IMR-90 (cell line): ENCODE measurements at regions not wholly inside any gene's neighbourhood (a gene's known extent, or its start where the extent isn't known, plus 50 kb on each side); places are given as distances from the start of the nearest gene placed in this dataset.

Experiments
- ATAC-seq: fragments of 200-7000 bp; cut with Tn5 transposase; 2 replicates; pipeline ENCODE4 v1.9.1; 2020; ENCODE audit warnings: low read depth, mild to moderate bottlenecking, moderate library complexity
- BruUV-seq: library from RNA; stranded (reverse); fragments of 400-500 nt; replicated peaks from 2 replicates; lab custom pipeline; 2021; lab: Mats Ljungman, UMichigan
- CTCF ChIA-PET: fragments of 300-600 bp; formaldehyde crosslinking; extraction: SDS; loops from one replicate; lab custom pipeline; 2021; ENCODE audit warnings: antibody characterized with exemption; lab: Yijun Ruan, JAX
- POLR2A ChIA-PET: fragments of 300-600 bp; sonication (Branson Sonifier 250); formaldehyde crosslinking; loops from one replicate; lab custom pipeline; 2022; ENCODE audit warnings: antibody characterized with exemption; ENCODE audit not compliant: unreplicated experiment; lab: Charles Lee
- DNase-seq: peaks from one replicate; pipeline ENCODE4 v3.0.0; 2013
- H2AFZ ChIP-seq: replicated peaks from 2 replicates; pipeline ENCODE3; 2013; ENCODE audit warnings: low read length, mild to moderate bottlenecking; ENCODE audit not compliant: poor library complexity
- H2AK5ac ChIP-seq: 2 replicates; pipeline ENCODE4 v1.6.1; 2013; ENCODE audit warnings: low read depth, low read length, inconsistent platforms
- H2AK9ac ChIP-seq: replicated peaks from 2 replicates; pipeline ENCODE3; 2013; ENCODE audit warnings: mild to moderate bottlenecking, low read depth, low read length, moderate library complexity; ENCODE audit not compliant: poor library complexity
- H2BK120ac ChIP-seq: 2 replicates; pipeline ENCODE4 v1.6.1; 2013; ENCODE audit warnings: low read depth, low read length, inconsistent platforms
- H2BK15ac ChIP-seq: 3 replicates; pipeline ENCODE4 v1.6.1; 2013; ENCODE audit warnings: low read depth, low read length, inconsistent platforms
- H2BK20ac ChIP-seq: 2 replicates; pipeline ENCODE4 v1.6.1; 2013; ENCODE audit warnings: low read depth, mild to moderate bottlenecking, inconsistent platforms, low read length, moderate library complexity
- H2BK5ac ChIP-seq: 2 replicates; pipeline ENCODE4 v1.6.1; 2013; ENCODE audit warnings: mild to moderate bottlenecking, low read depth, low read length, inconsistent platforms; ENCODE audit not compliant: poor library complexity, severe bottlenecking
- H3K14ac ChIP-seq: replicated peaks from 2 replicates; pipeline ENCODE4 v1.6.1; 2013; ENCODE audit warnings: low read depth, low read length, inconsistent platforms
- H3K18ac ChIP-seq: 2 replicates; pipeline ENCODE4 v1.6.1; 2013; ENCODE audit warnings: low read depth, low read length, control low read depth
- H3K23ac ChIP-seq: 2 replicates; pipeline ENCODE4 v1.6.1; 2013; ENCODE audit warnings: low read depth, low read length, inconsistent platforms
- H3K27ac ChIP-seq: 2 replicates; pipeline ENCODE4 v1.5.1; 2013; ENCODE audit warnings: mild to moderate bottlenecking, control low read depth, low read length; ENCODE audit not compliant: insufficient read depth
- H3K27me3 ChIP-seq: 2 replicates; pipeline ENCODE4 v1.6.1; 2013; ENCODE audit warnings: low read length; ENCODE audit not compliant: control insufficient read depth, insufficient read depth
- H3K36me3 ChIP-seq: 2 replicates; pipeline ENCODE4 v1.6.1; 2013; ENCODE audit warnings: low read length, mixed read lengths; ENCODE audit not compliant: control insufficient read depth, insufficient read depth
- H3K4ac ChIP-seq: 2 replicates; pipeline ENCODE4 v1.6.1; 2013; ENCODE audit warnings: low read depth, low read length, inconsistent platforms
- H3K4me1 ChIP-seq: 2 replicates; pipeline ENCODE4 v1.6.1; 2013; ENCODE audit warnings: low read length, mixed read lengths; ENCODE audit not compliant: control insufficient read depth, insufficient read depth
- H3K4me2 ChIP-seq: 2 replicates; pipeline ENCODE4 v1.6.1; 2013; ENCODE audit warnings: low read depth, mild to moderate bottlenecking, control low read depth, low read length, moderate library complexity
- H3K4me3 ChIP-seq: 2 replicates; pipeline ENCODE4 v1.5.1; 2013; ENCODE audit warnings: low read depth, mild to moderate bottlenecking, control low read depth, low read length, moderate library complexity; ENCODE audit not compliant: insufficient read depth
- H3K56ac ChIP-seq: 2 replicates; pipeline ENCODE4 v1.6.1; 2013; ENCODE audit warnings: low read length, inconsistent platforms; ENCODE audit not compliant: insufficient read depth; ENCODE audit errors: extremely low read depth
- H3K79me1 ChIP-seq, 2 experiments: 2 replicates each; pipeline ENCODE4 v1.6.1; 2013; ENCODE audit warnings: low read length in 2 of 2, inconsistent platforms in 1 of 2, low read depth in 1 of 2
- H3K9ac ChIP-seq: 2 replicates; pipeline ENCODE4 v1.6.1; 2013; ENCODE audit warnings: low read depth, low read length, control low read depth
- H3K9me1 ChIP-seq: 2 replicates; pipeline ENCODE4 v1.6.1; 2013; ENCODE audit warnings: low read length, inconsistent platforms; ENCODE audit not compliant: insufficient read depth
- H3K9me3 ChIP-seq: 2 replicates; pipeline ENCODE4 v1.6.1; 2013; ENCODE audit warnings: low read length; ENCODE audit not compliant: control insufficient read depth, insufficient read depth
- H4K20me1 ChIP-seq: 2 replicates; pipeline ENCODE4 v1.6.1; 2013; ENCODE audit warnings: low read length, inconsistent platforms; ENCODE audit not compliant: insufficient read depth
- H4K5ac ChIP-seq: 2 replicates; pipeline ENCODE4 v1.6.1; 2013; ENCODE audit warnings: mild to moderate bottlenecking, low read depth, low read length, control low read depth
- H4K8ac ChIP-seq, 2 experiments: 2 replicates each; pipeline ENCODE4 v1.6.1; 2013; ENCODE audit warnings: low read depth in 2 of 2, low read length in 2 of 2, control low read depth in 1 of 2, inconsistent platforms in 1 of 2
- H4K91ac ChIP-seq: 2 replicates; pipeline ENCODE4 v1.6.1; 2013; ENCODE audit warnings: low read depth, low read length, inconsistent platforms; ENCODE audit not compliant: insufficient read depth
- BHLHE40 ChIP-seq: fragments of 150-350 bp; IDR thresholded peaks from 2 replicates; pipeline ENCODE4 v1.6.1; 2016; ENCODE audit warnings: mild to moderate bottlenecking, low read depth, low read length
- CEBPB ChIP-seq: IDR thresholded peaks from 2 replicates; pipeline ENCODE4 v1.6.1; 2012; ENCODE audit warnings: low read depth, low read length, improper control_type of control experiment
- CHD1 ChIP-seq: IDR thresholded peaks from 2 replicates; pipeline ENCODE4 v1.6.1; 2012; ENCODE audit warnings: low read depth, low read length, improper control_type of control experiment
- ELK1 ChIP-seq: fragments of 150-350 bp; IDR thresholded peaks from 2 replicates; pipeline ENCODE4 v1.6.1; 2016; ENCODE audit warnings: low read depth, mild to moderate bottlenecking, low read length, moderate library complexity, borderline replicate concordance
- FOS ChIP-seq: fragments of 150-350 bp; IDR thresholded peaks from 2 replicates; pipeline ENCODE4 v1.6.1; 2016; ENCODE audit warnings: low read depth, low read length
- MAFK ChIP-seq: IDR thresholded peaks from 2 replicates; pipeline ENCODE4 v1.6.1; 2012; ENCODE audit warnings: low read depth, low read length, improper control_type of control experiment
- MAZ ChIP-seq: IDR thresholded peaks from 2 replicates; pipeline ENCODE4 v1.6.1; 2012; ENCODE audit warnings: low read depth, mild to moderate bottlenecking, low read length, improper control_type of control experiment, moderate library complexity, borderline replicate concordance
- MXI1 ChIP-seq: IDR thresholded peaks from 2 replicates; pipeline ENCODE4 v1.6.1; 2012; ENCODE audit warnings: low read depth, mild to moderate bottlenecking, low read length, moderate library complexity, borderline replicate concordance
- NFE2L2 ChIP-seq: fragments of 150-350 bp; IDR thresholded peaks from 2 replicates; pipeline ENCODE4 v1.6.1; 2016; ENCODE audit warnings: low read depth, mild to moderate bottlenecking, low read length
- RAD21 ChIP-seq: IDR thresholded peaks from 2 replicates; pipeline ENCODE4 v1.6.1; 2012; ENCODE audit warnings: low read length, improper control_type of control experiment
- RCOR1 ChIP-seq: IDR thresholded peaks from 2 replicates; pipeline ENCODE4 v1.6.1; 2012; ENCODE audit warnings: mild to moderate bottlenecking, low read length, improper control_type of control experiment; ENCODE audit not compliant: insufficient replicate concordance
- RFX5 ChIP-seq: IDR thresholded peaks from 2 replicates; pipeline ENCODE4 v1.8.0; 2012; ENCODE audit warnings: low read depth, mild to moderate bottlenecking, low read length, moderate library complexity
- SMC3 ChIP-seq: fragments of 150-350 bp; IDR thresholded peaks from 2 replicates; pipeline ENCODE4 v1.6.1; 2016; ENCODE audit warnings: low read depth, mild to moderate bottlenecking, antibody characterized with exemption, low read length, moderate library complexity
- USF2 ChIP-seq: fragments of 150-350 bp; IDR thresholded peaks from 2 replicates; pipeline ENCODE4 v1.6.1; 2017; ENCODE audit warnings: mild to moderate bottlenecking, antibody characterized with exemption, low read length, low read depth
- WGBS, 2 experiments: methylation state at CpG; one replicate each; pipeline versions ENCODE4 v1.1.5 to v1.1.7; 2013; ENCODE audit warnings: missing lambda C conversion rate in 2 of 2; ENCODE audit not compliant: insufficient read length in 1 of 2; ENCODE audit errors: extremely low coverage in 2 of 2; 5-methylcytosine and 5-hydroxymethylcytosine counted together
- dilution Hi-C: fragments of 300-500 bp; cut with HindIII; formaldehyde crosslinking; loops from one replicate; pipeline ENCODE4 v1.14.3; 2018; ENCODE audit warnings: low sequenced_read_pairs; ENCODE audit not compliant: unreplicated experiment
- in situ Hi-C: fragments of 300-500 bp; cut with MboI; formaldehyde crosslinking; loops from 3 replicates; pipeline ENCODE4 v1.14.3; 2019; ENCODE audit warnings: low sequenced_read_pairs, inconsistent platforms, mixed read lengths
- intact Hi-C: fragments of 100-400 bp; cut with micrococcal nuclease; formaldehyde crosslinking; loops from 2 replicates; pipeline ENCODE4 v1.10.0; 2022
- TF ChIP-seq, protein P1 (sequence below): conservative IDR thresholded peaks from 2 replicates; pipeline ENCODE4 v1.5.1; 2012; ENCODE audit warnings: mild to moderate bottlenecking, low read depth, low read length, improper control_type of control experiment

- Histone ChIP-seq H3K9ac (0 out of 2 replicates have a peak overlapping the region, but pooled peaks have one; percentile 10), H2AFZ (peak overlapping the region; percentile 38), H3K56ac (peak overlapping the region; percentile 18; the same call in 1 of the 2 replicates), H4K20me1 (no peaks in the 10 kb centered on the region), H2AK9ac (no peak overlapping the region), H3K4me3 (no peak overlapping the region), H3K27me3 (no peaks in the 10 kb centered on the region), H3K14ac (peak overlapping the region; percentile 75; the same call in 1 of the 2 replicates), H3K23ac (0 out of 2 replicates have a peak overlapping the region, but pooled peaks have one; percentile 20), H2BK20ac (peak overlapping the region; percentile 63), H3K9me1 (peaks cover 3% of the 10 kb centered on the region; the same call in 1 of the 2 replicates), H4K8ac (peak overlapping the region; percentile 45 to 75; a peak in 2 of 4 replicates), H3K18ac (peak overlapping the region; percentile 30), H2BK15ac (peak overlapping the region; percentile 1; the same call in 2 of the 3 replicates), H2BK5ac (peak overlapping the region; percentile 22), H2BK120ac (peak overlapping the region; percentile 56), H3K4me2 (peak overlapping the region; percentile 28), H2AK5ac (no peak overlapping the region), H4K91ac (peak overlapping the region; percentile 77), H3K36me3 (no peaks in the 10 kb centered on the region), H3K9me3 (no peaks in the 10 kb centered on the region), H3K79me1 (no peaks in the 10 kb centered on the region), H3K4me1 (peaks cover 16% of the 10 kb centered on the region), H4K5ac (peak overlapping the region; percentile 19), H3K4ac (peak overlapping the region; percentile 63), H3K27ac (peak overlapping the region; percentile 61)
- no peak for TF ChIP-seq MAFK
- no peak for TF ChIP-seq RAD21
- no peak for TF ChIP-seq RCOR1
- TF ChIP-seq FOS = no peak
- TF ChIP-seq, protein P1, sequence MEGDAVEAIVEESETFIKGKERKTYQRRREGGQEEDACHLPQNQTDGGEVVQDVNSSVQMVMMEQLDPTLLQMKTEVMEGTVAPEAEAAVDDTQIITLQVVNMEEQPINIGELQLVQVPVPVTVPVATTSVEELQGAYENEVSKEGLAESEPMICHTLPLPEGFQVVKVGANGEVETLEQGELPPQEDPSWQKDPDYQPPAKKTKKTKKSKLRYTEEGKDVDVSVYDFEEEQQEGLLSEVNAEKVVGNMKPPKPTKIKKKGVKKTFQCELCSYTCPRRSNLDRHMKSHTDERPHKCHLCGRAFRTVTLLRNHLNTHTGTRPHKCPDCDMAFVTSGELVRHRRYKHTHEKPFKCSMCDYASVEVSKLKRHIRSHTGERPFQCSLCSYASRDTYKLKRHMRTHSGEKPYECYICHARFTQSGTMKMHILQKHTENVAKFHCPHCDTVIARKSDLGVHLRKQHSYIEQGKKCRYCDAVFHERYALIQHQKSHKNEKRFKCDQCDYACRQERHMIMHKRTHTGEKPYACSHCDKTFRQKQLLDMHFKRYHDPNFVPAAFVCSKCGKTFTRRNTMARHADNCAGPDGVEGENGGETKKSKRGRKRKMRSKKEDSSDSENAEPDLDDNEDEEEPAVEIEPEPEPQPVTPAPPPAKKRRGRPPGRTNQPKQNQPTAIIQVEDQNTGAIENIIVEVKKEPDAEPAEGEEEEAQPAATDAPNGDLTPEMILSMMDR = no peak
- no peak for TF ChIP-seq CHD1
- no peak for TF ChIP-seq CEBPB
- TF ChIP-seq RFX5 = no peak
- TF ChIP-seq NFE2L2 = no peak
- no peak for TF ChIP-seq MXI1
- no peak for TF ChIP-seq USF2
- no peak for TF ChIP-seq ELK1
- no peak for TF ChIP-seq SMC3
- TF ChIP-seq MAZ = no peak
- TF ChIP-seq BHLHE40 = no peak
- DNase-seq = no peak
- BruUV-seq = no TSS peak
- dilution Hi-C loops = no loop called here
- no peak for ATAC-seq
- ChIA-PET POLR2A (interaction anchor here (0.7 kb wide), 1 partner anchor 22 kb away, joined by 4 read pairs; no protein-coding TSS in a partner anchor), CTCF (interaction anchor here (0.7 kb wide), 1 partner anchor 22 kb away, joined by 5 read pairs; no protein-coding TSS in a partner anchor)
- intact Hi-C loops = loop anchor here (1.0 to 5.0 kb wide), 3 partner anchors 153 to 464 kb away; no protein-coding TSS in a partner anchor
- no CpG with 5 or more reads among the region's 3 CpGs for WGBS, 2 experiments
- in situ Hi-C loops = no loop called here
These were observed 318.5 kb upstream of the TBL1XR1 start for GRCh38 chr3:177515786-177516157.
